Type B pancreatic cell (in vitro differentiated cells): ENCODE measurements at regions not wholly inside any gene's neighbourhood (a gene's known extent, or its start where the extent isn't known, plus 50 kb on each side); places are given as distances from the start of the nearest gene placed in this dataset.
"Not testable (repeated sequence)": the region's sequence is repeated elsewhere in the genome, so short reads cannot be mapped to it uniquely, and the experiment has no call there.

Source experiments
- DNase-seq: peaks from one replicate; pipeline ENCODE4 v3.0.0; 2021; ENCODE audit warnings: mixed read lengths; ENCODE audit not compliant: unreplicated experiment; ENCODE audit errors: extremely low spot score
- H3K27ac Mint-ChIP-seq: 2 replicates; pipeline ENCODE4 v1.8.0; 2021; ENCODE audit warnings: mild to moderate bottlenecking, mixed read lengths
- H3K27me3 Mint-ChIP-seq: 2 replicates; pipeline ENCODE4 v1.8.0; 2021; ENCODE audit warnings: mixed read lengths
- H3K36me3 Mint-ChIP-seq: 2 replicates; pipeline ENCODE4 v1.8.0; 2021; ENCODE audit warnings: mixed read lengths
- H3K4me1 Mint-ChIP-seq: one replicate; pipeline ENCODE4 v1.8.0; 2021; ENCODE audit warnings: mixed read lengths; ENCODE audit not compliant: unreplicated experiment
- H3K4me3 Mint-ChIP-seq: 2 replicates; pipeline ENCODE4 v1.8.0; 2021; ENCODE audit warnings: mild to moderate bottlenecking, mixed read lengths
- H3K9me3 Mint-ChIP-seq: 2 replicates; pipeline ENCODE4 v1.8.0; 2021; ENCODE audit warnings: mixed read lengths
- CTCF ChIP-seq: fragments of 200-600 bp; sonication (generic); conservative IDR thresholded peaks from 2 replicates; pipeline ENCODE4 v1.5.0; 2021; ENCODE audit warnings: antibody characterized with exemption, mild to moderate bottlenecking

GRCh38 chr7:54260941-54261371 lies 281.2 kb upstream of the VSTM2A start:
- no peak overlapping the region for H3K27ac Mint-ChIP-seq

DNA sequence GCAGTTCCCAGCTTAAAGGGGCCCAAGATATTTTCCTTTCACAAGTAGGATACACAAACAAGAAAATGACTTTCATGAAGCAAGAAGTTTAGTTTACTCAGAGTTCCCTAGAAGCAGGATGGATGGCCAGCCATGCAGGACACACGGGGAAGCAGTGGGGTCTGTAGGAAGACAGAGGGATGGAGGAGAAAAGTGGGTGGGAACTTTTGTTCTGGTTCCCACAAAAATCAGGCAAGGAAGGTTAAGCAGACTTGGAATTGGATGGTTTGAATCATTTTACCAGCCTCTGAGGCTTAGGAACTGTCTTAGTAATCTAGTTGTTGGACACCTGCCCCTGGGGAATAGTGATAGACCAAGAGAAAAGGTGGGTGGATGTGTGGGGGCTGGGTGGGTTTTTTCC lies 263.3 kb upstream of the VSTM2A start:
- H3K4me1 Mint-ChIP-seq = no peaks in the 10 kb centered on the region
- H3K27me3 Mint-ChIP-seq = no peaks in the 10 kb centered on the region
- DNase-seq = no peak
- no peak overlapping the region for H3K27ac Mint-ChIP-seq
- no peaks in the 10 kb centered on the region for H3K36me3 Mint-ChIP-seq
- H3K9me3 Mint-ChIP-seq = no peaks in the 10 kb centered on the region
- TF ChIP-seq CTCF = no peak
- no peak overlapping the region for H3K4me3 Mint-ChIP-seq

More at GRCh38 chr7:54260941-54261371, 281.2 kb upstream of the VSTM2A start:
- Mint-ChIP-seq H3K27me3 (no peaks in the 10 kb centered on the region), H3K9me3 (no peaks in the 10 kb centered on the region), H3K36me3 (no peaks in the 10 kb centered on the region), H3K4me3 (no peak overlapping the region), H3K4me1 (no peaks in the 10 kb centered on the region)
- TF ChIP-seq CTCF = no peak
- DNase-seq = no peak

DNA sequence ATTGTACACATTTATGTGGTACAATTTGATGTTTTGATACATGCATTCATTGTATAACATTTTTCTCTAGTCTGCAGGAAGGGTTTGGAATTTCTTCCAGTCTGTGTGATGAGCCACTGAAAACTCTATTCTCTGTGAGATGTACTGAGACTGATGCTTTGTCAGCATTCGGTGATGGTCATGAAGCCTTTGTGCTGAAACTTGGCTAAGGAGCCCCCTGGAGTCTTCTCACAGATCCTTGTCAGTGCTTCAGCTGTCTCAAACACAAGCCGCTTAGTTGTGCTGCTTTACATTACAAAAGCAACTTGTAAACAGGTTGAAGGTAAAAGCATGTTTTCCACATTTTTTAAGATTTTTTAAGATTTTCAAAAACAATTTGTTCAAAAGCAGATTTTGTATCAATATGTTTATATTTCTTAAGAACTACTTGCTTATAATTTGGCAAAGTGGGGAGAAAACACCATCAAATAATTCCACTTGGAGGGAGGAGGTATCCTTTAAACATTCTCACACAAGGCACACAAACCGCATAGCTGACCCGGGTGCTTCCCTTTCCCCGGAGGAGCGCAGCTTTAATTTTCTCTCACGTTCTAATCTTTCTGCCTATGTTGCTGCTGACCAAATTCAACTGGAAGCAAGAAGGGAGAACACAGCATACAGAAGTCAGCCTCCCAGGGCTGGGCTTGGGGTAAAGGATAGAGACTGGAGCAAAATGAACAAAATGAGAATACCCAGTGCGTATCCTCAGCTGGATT lies 249.8 kb upstream of the VSTM2A start:
- Mint-ChIP-seq H3K27ac (no peak overlapping the region), H3K27me3 (no peaks in the 10 kb centered on the region), H3K9me3 (peaks cover 4% of the 10 kb centered on the region), H3K36me3 (no peaks in the 10 kb centered on the region), H3K4me3 (no peak overlapping the region), H3K4me1 (no peaks in the 10 kb centered on the region)
- DNase-seq = no peak
- TF ChIP-seq CTCF = no peak

DNA sequence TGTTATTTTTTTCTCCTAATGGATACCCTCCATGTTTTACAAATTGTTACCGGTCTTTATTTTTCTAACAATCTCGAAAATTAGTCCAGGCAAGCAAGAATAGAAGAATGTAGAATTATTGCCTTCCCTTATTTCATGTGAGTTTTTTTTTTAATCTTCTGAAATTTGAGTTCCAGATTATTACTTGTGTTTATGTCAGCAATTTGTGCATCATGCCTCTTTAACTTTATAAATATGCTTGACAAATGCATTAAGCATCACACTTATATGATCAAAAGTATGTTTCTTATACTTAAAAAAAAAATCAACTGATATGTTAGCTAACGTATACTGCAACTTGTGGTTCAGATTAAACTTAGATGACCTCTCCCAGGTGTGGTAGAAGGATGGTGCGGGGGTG lies 242.7 kb upstream of the VSTM2A start:
- Mint-ChIP-seq H3K27ac (no peak overlapping the region), H3K27me3 (no peaks in the 10 kb centered on the region), H3K4me1 (no peaks in the 10 kb centered on the region), H3K4me3 (no peak overlapping the region), H3K36me3 (no peaks in the 10 kb centered on the region), H3K9me3 (no peaks in the 10 kb centered on the region)
- TF ChIP-seq CTCF = no peak
- no peak for DNase-seq

- H3K9me3 Mint-ChIP-seq, H3K36me3 Mint-ChIP-seq, H3K4me3 Mint-ChIP-seq, H3K4me1 Mint-ChIP-seq, DNase-seq, H3K27ac Mint-ChIP-seq, H3K27me3 Mint-ChIP-seq: not testable (repeated sequence)
Observed at GRCh38 chr7:54315955-54316354, 226.2 kb upstream of the VSTM2A start.

DNA sequence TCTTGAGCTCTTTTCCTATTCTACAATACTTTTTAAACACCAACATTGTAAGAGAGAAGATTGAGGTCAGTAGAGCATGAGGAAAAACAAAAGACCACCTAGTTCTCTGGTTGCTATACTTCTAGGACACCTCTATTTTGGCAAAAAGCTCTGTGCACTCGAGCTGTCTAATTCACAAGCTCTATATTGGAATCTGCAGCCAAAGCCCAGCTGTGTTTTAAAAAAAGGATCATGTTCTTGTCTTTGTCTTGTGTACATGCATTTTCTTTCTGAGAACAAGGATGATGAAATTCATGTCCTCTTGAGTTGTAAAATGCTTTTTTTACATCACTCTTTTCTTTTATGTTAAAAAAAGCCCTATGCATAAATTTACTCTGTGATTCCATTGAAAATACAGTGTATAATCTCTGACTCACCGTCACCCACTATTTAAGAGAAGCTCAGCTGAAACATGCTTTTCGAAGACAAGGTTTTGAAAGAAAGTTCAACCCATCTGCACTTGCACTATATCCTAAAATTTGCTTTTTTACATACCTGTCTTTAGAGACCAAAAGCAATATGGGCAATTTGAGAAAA lies 215.5 kb upstream of the VSTM2A start:
- H3K36me3 Mint-ChIP-seq = no peaks in the 10 kb centered on the region
- no peak overlapping the region for H3K27ac Mint-ChIP-seq
- H3K27me3 Mint-ChIP-seq = no peaks in the 10 kb centered on the region
- no peak for DNase-seq
- no peaks in the 10 kb centered on the region for H3K4me1 Mint-ChIP-seq
- no peak for TF ChIP-seq CTCF
- H3K9me3 Mint-ChIP-seq = no peaks in the 10 kb centered on the region
- no peak overlapping the region for H3K4me3 Mint-ChIP-seq
